Stimulated activated CD4-positive, alpha-beta T cell treated with anti-CD3 and anti-CD28 coated beads, Interleukin-2, amount 100 ng/mL, for 48 hours (primary cell): ENCODE measurements at regions not wholly inside any gene's neighbourhood (a gene's known extent, or its start where the extent isn't known, plus 50 kb on each side); places are given as distances from the start of the nearest gene placed in this dataset.
"Not testable (repeated sequence)": the region's sequence is repeated elsewhere in the genome, so short reads cannot be mapped to it uniquely, and the experiment has no call there.

ENCODE experiments used
- DNase-seq, 2 donors: peaks; one replicate each; pipeline ENCODE4 v3.0.0-alpha.2; 2020

GRCh38 chr7:68587599-68587998 lies 1010.7 kb upstream of the AUTS2 start:
- no peak for DNase-seq

- no peak for DNase-seq
These were observed 996.4 kb upstream of the AUTS2 start for GRCh38 chr7:68601826-68602225.

GRCh38 chr7:68604541-68604940 lies 993.7 kb upstream of the AUTS2 start:
- no peak for DNase-seq

GRCh38 chr7:68610701-68611100 lies 987.6 kb upstream of the AUTS2 start:
- no peak for DNase-seq

- no peak for DNase-seq
These were observed 984.9 kb upstream of the AUTS2 start for GRCh38 chr7:68613405-68613804.

GRCh38 chr7:68613897-68614296 lies 984.4 kb upstream of the AUTS2 start:
- no peak for DNase-seq

GRCh38 chr7:68619526-68619925 lies 978.7 kb upstream of the AUTS2 start:
- no peak for DNase-seq

GRCh38 chr7:68622500-68622899 lies 975.8 kb upstream of the AUTS2 start:
- DNase-seq = no peak

GRCh38 chr7:68623030-68623429 lies 975.2 kb upstream of the AUTS2 start:
- no peak for DNase-seq

GRCh38 chr7:68627247-68627864 lies 970.9 kb upstream of the AUTS2 start:
- DNase-seq = no peak

GRCh38 chr7:68630914-68631313 lies 967.4 kb upstream of the AUTS2 start:
- not testable (repeated sequence) for DNase-seq

- no peak for DNase-seq
These were observed 958.2 kb upstream of the AUTS2 start for GRCh38 chr7:68640103-68640502.

GRCh38 chr7:68642727-68643126 lies 955.5 kb upstream of the AUTS2 start:
- DNase-seq = no peak

GRCh38 chr7:68663392-68663791 lies 934.9 kb upstream of the AUTS2 start:
- DNase-seq = no peak

GRCh38 chr7:68671046-68671445 lies 927.2 kb upstream of the AUTS2 start:
- no peak for DNase-seq

- DNase-seq = no peak
These were observed 926.6 kb upstream of the AUTS2 start for GRCh38 chr7:68671671-68672070.

GRCh38 chr7:68674826-68675225 lies 923.4 kb upstream of the AUTS2 start:
- no peak for DNase-seq

GRCh38 chr7:68676813-68677535 lies 921.3 kb upstream of the AUTS2 start:
- no peak for DNase-seq

- no peak for DNase-seq
These were observed 920.1 kb upstream of the AUTS2 start for GRCh38 chr7:68678196-68678595.

GRCh38 chr7:68679459-68680234 lies 918.6 kb upstream of the AUTS2 start:
- DNase-seq = no peak

GRCh38 chr7:68680235-68680872 lies 917.9 kb upstream of the AUTS2 start:
- DNase-seq = no peak

GRCh38 chr7:68682910-68683309 lies 915.4 kb upstream of the AUTS2 start:
- no peak for DNase-seq

- no peak for DNase-seq
These were observed 913.9 kb upstream of the AUTS2 start for GRCh38 chr7:68684246-68684839.
